AG04450 (cell line): ENCODE measurements at regions not wholly inside any gene's neighbourhood (a gene's known extent, or its start where the extent isn't known, plus 50 kb on each side); places are given as distances from the start of the nearest gene placed in this dataset.
"Not testable (repeated sequence)": the region's sequence is repeated elsewhere in the genome, so short reads cannot be mapped to it uniquely, and the experiment has no call there.

Experiments used
- CTCF ChIA-PET: fragments of 300-600, 350-600 bp; formaldehyde crosslinking; extraction: SDS; loops from one replicate; lab custom pipeline; 2022; ENCODE audit warnings: antibody characterized with exemption, inconsistent platforms; lab: Charles Lee
- POLR2A ChIA-PET: fragments of 350-600 bp; formaldehyde crosslinking; extraction: SDS; loops from one replicate; lab custom pipeline; 2021; ENCODE audit warnings: antibody characterized with exemption, inconsistent platforms; lab: Yijun Ruan, JAX
- DNase-seq: peaks from one replicate; pipeline ENCODE4 v3.0.0-alpha.2; 2011; ENCODE audit warnings: low read depth, low spot score
- H3K27ac ChIP-seq: one replicate; pipeline ENCODE4 v1.5.1; 2012; ENCODE audit warnings: low read depth, low read length, control low read depth
- H3K27me3 ChIP-seq: one replicate; pipeline ENCODE4 v1.6.0; 2012; ENCODE audit warnings: low read length; ENCODE audit not compliant: control insufficient read depth, insufficient read depth
- H3K4me3 ChIP-seq: 2 replicates; pipeline ENCODE4 v1.5.1; 2011; ENCODE audit warnings: mild to moderate bottlenecking, low read depth, low read length, control low read depth
- H3K9me3 ChIP-seq: 2 replicates; pipeline ENCODE4 v1.5.1; 2012; ENCODE audit warnings: low read length; ENCODE audit not compliant: control insufficient read depth, insufficient read depth
- TF ChIP-seq, protein P1 (sequence below): IDR thresholded peaks from 2 replicates; pipeline ENCODE4 v1.5.1; 2011; ENCODE audit warnings: low read depth, low read length, control low read depth, inconsistent platforms

DNA sequence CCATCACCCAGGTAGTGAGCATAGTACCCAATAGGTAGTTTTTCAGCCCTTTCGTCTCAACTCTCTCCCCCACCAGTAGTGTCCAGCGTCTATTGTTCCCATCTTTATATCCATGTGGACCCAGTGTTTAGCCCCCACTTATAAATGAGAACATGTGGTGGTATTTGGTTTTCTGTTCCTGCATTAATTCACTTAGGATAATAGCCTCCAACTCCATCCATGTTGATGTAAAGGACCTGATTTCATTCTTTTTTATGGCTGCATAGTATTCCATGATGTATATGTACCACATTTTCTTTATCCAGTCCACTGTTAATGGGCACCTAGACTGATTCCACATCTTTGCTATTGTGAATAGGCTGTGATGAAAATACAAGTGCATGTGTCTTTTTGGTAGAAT is 51.3 kb downstream of the NACA2 start:
- H3K9me3 ChIP-seq, H3K27me3 ChIP-seq, DNase-seq, CTCF ChIA-PET, H3K4me3 ChIP-seq, H3K27ac ChIP-seq, POLR2A ChIA-PET: not testable (repeated sequence)

DNA sequence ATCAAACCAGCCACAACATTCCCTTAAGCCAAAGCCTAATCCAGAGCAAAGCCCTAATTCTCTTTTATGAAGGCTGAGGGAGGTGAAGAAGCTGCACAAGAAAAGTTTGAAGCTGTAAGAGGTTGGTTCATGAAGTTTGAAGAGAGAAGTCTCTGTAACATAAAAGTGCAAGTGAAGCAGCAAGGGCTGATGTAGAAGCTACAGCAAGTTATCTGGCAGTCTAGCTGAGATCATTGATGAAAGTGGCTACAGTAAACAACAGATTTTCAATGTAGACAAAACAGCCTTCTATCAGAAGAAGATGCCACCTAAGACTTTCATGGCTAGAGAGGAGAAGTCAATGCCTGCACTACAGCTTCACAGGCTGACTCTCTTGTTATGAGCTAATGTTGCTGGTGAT is 52.5 kb downstream of the NACA2 start:
- ChIA-PET CTCF (no interaction called here), POLR2A (no interaction called here)
- no peak overlapping the region for H3K4me3 ChIP-seq
- no peak overlapping the region for H3K27ac ChIP-seq
- no peak for DNase-seq
- H3K9me3 ChIP-seq: no peaks in the 10 kb centered on the region; the same call in 1 of the 2 replicates
- TF ChIP-seq, protein P1, sequence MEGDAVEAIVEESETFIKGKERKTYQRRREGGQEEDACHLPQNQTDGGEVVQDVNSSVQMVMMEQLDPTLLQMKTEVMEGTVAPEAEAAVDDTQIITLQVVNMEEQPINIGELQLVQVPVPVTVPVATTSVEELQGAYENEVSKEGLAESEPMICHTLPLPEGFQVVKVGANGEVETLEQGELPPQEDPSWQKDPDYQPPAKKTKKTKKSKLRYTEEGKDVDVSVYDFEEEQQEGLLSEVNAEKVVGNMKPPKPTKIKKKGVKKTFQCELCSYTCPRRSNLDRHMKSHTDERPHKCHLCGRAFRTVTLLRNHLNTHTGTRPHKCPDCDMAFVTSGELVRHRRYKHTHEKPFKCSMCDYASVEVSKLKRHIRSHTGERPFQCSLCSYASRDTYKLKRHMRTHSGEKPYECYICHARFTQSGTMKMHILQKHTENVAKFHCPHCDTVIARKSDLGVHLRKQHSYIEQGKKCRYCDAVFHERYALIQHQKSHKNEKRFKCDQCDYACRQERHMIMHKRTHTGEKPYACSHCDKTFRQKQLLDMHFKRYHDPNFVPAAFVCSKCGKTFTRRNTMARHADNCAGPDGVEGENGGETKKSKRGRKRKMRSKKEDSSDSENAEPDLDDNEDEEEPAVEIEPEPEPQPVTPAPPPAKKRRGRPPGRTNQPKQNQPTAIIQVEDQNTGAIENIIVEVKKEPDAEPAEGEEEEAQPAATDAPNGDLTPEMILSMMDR: no peak
- no peaks in the 10 kb centered on the region for H3K27me3 ChIP-seq

DNA sequence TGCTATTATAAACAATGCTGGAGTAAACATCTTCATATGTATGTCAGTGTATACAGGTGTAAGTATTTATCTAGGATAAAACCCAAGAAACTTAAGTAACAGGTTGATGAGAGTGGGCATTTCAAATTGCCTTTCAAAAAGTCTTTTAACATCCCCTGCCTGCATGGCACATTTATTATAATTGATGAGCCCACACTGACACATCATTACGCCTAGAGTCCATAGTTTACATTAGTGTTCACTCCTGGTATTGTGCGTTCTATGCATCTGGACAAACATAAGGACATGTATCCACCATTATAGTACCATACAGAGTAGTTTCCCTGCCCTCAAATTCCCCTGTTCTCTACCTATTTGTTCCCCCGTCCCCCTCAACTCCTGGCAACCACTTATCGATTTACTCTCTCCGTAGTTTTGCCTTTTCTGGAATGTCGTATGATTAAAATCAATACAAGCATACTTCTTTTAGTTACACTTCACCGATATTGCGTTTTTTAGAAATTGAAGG is 53.7 kb downstream of the NACA2 start:
- TF ChIP-seq, protein P1: no peak
- no peak overlapping the region for H3K4me3 ChIP-seq
- H3K27me3 ChIP-seq: no peaks in the 10 kb centered on the region
- no peak overlapping the region for H3K27ac ChIP-seq
- no peak for DNase-seq
- ChIA-PET POLR2A (no interaction called here), CTCF (no interaction called here)
- H3K9me3 ChIP-seq: no peaks in the 10 kb centered on the region; the same call in 1 of the 2 replicates

DNA sequence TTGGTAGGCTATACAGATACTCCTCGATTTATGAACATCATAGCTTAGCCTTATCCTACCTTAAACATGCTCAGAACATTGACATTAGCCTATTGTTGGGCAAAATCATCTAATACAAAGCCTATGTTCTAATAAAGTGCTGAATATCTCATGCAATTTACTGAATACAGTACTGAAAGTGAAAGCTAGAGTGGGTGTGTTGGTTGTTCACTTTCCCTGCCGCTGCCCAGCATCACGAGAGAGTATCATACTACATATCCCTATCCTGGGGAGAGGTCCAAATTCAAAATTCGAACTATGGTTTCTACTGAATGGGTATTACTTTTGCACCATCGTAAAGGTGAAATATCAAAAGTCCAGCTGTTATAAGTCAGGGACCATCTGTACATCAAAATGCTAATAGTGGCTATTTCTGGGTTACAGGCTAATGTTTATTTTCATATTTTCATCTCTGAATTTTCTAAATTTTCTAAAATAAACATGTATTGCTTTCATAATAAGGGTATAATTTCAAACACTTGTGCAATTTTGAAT is 54.5 kb downstream of the NACA2 start:
- Histone ChIP-seq H3K27ac (no peak overlapping the region), H3K9me3 (no peaks in the 10 kb centered on the region; the same call in 1 of the 2 replicates), H3K4me3 (no peak overlapping the region), H3K27me3 (no peaks in the 10 kb centered on the region)
- CTCF ChIA-PET: interaction anchor here (0.5 to 0.6 kb wide), 2 partner anchors 29 to 46 kb away, joined by 3 read pairs; no protein-coding TSS in a partner anchor
- TF ChIP-seq, protein P1: no peak
- no peak for DNase-seq
- POLR2A ChIA-PET: no interaction called here
